ENCODE measurements at regions not wholly inside any gene's neighbourhood (a gene's known extent, or its start where the extent isn't known, plus 50 kb on each side); places are given as distances from the start of the nearest gene placed in this dataset.

DNA sequence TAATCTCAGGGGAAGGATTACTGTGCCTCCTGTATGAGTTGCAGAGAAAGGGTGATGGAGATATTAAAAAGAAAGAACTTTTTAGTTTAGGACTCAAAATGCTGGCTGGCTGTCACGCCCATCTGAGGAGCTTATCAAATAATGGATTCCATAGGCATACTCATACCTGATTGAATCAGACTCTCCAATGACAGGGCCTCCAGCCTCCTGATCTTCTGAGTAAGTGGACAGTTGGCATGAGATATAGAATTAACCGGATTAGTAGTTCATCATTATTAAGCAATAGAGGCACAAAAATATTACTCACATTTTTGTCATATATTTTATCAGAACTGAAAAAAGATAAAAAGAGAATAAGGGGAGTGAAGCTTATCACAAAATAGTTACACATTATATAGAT is 157.0 kb upstream of the RASA1 start:
- Histone ChIP-seq H2AFZ (ENCODE audit: insufficient read depth, low read depth, low read length, poor library complexity, severe bottlenecking) (no peak overlapping the region), H3K4me3 (replicated peaks in 1 of 3; ENCODE audit: low read depth in 2 of 3, low read length in 3 of 3) (no peak overlapping the region), H3K4me2 (replicated peaks; ENCODE audit: extremely low read depth, low read length, poor library complexity, severe bottlenecking) (no peak overlapping the region), H3K4me1 (ENCODE audit: control insufficient read depth in 1 of 2, insufficient read depth in 2 of 2, low read length in 2 of 2) (no peaks in the 10 kb centered on the region), H4K20me1 (ENCODE audit: insufficient read depth, low read length) (no peaks in the 10 kb centered on the region), H3K27me3 (ENCODE audit: control insufficient read depth in 2 of 2, insufficient read depth in 2 of 2, low read length in 2 of 2) (no peaks in the 10 kb centered on the region), H3K27ac (ENCODE audit: low read depth in 1 of 2, low read length in 2 of 2) (no peak overlapping the region), H3K9me3 (replicated peaks in 1 of 2; ENCODE audit: control insufficient read depth in 1 of 2, insufficient read depth in 1 of 2, low read length in 2 of 2) (no peaks in the 10 kb centered on the region), H3K36me3 (replicated peaks in 1 of 2; ENCODE audit: control insufficient read depth in 1 of 2, insufficient read depth in 2 of 2, low read length in 2 of 2) (no peaks in the 10 kb centered on the region), H3K9ac (ENCODE audit: insufficient read depth, low read length, poor library complexity, severe bottlenecking) (no peak overlapping the region), H3K79me2 (ENCODE audit: insufficient read depth, low read length) (no peaks in the 10 kb centered on the region)
- DNase-seq = no peak
- WGBS (ENCODE audit: insufficient coverage) = no CpG with 5 or more reads among the region's 2 CpGs
- Mint-ChIP-seq H3K4me3 (no peak overlapping the region), H3K4me1 (peaks cover 3% of the 10 kb centered on the region), H3K27me3 (ENCODE audit: low read depth in 3 of 3) (no peaks in the 10 kb centered on the region), H3K27ac (no peak overlapping the region), H3K36me3 (no peaks in the 10 kb centered on the region), H3K9me3 (peaks cover 0 to under 1% (median 0%) of the 10 kb centered on the region in 7 donors)
- TF ChIP-seq, protein P1, sequence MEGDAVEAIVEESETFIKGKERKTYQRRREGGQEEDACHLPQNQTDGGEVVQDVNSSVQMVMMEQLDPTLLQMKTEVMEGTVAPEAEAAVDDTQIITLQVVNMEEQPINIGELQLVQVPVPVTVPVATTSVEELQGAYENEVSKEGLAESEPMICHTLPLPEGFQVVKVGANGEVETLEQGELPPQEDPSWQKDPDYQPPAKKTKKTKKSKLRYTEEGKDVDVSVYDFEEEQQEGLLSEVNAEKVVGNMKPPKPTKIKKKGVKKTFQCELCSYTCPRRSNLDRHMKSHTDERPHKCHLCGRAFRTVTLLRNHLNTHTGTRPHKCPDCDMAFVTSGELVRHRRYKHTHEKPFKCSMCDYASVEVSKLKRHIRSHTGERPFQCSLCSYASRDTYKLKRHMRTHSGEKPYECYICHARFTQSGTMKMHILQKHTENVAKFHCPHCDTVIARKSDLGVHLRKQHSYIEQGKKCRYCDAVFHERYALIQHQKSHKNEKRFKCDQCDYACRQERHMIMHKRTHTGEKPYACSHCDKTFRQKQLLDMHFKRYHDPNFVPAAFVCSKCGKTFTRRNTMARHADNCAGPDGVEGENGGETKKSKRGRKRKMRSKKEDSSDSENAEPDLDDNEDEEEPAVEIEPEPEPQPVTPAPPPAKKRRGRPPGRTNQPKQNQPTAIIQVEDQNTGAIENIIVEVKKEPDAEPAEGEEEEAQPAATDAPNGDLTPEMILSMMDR (IDR thresholded peaks at IDR 0.05) = no peak
- intact Hi-C loops (cut with micrococcal nuclease) = no loop called here

DNA sequence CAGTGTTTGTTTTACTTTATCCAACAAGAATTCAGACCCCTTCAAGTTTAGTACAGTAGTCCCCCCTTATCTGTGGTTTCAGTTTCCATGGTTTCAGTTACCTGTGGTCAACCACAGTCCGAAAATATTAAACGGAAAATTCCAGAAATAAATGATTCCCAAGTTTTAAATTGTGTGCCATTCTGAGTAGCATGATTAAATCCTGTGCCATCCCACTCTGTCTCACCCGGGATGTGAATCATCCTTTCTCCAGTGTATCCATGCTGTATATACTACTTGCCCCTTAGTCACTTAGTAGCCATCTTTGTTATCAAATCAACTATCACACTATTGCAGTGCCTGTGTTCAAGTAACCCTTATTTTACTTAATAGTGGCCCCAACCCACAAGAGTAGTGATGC is 153.8 kb upstream of the RASA1 start:
- H3K36me3 Mint-ChIP-seq = no peaks in the 10 kb centered on the region
- H3K9me3 Mint-ChIP-seq = no peaks in the 10 kb centered on the region
- Histone ChIP-seq H3K4me3 (replicated peaks in 1 of 3; ENCODE audit: low read depth in 2 of 3, low read length in 3 of 3) (no peak overlapping the region), H3K9ac (ENCODE audit: insufficient read depth, low read length, poor library complexity, severe bottlenecking) (no peak overlapping the region), H3K27me3 (ENCODE audit: control insufficient read depth in 2 of 2, insufficient read depth in 2 of 2, low read length in 2 of 2) (no peaks in the 10 kb centered on the region), H4K20me1 (ENCODE audit: insufficient read depth, low read length) (no peaks in the 10 kb centered on the region), H3K27ac (ENCODE audit: low read depth in 1 of 2, low read length in 2 of 2) (no peak overlapping the region), H3K79me2 (ENCODE audit: insufficient read depth, low read length) (no peaks in the 10 kb centered on the region), H3K4me1 (ENCODE audit: control insufficient read depth in 1 of 2, insufficient read depth in 2 of 2, low read length in 2 of 2) (peaks cover 9 to 19% of the 10 kb centered on the region in 2 donors), H3K9me3 (replicated peaks in 1 of 2; ENCODE audit: control insufficient read depth in 1 of 2, insufficient read depth in 1 of 2, low read length in 2 of 2) (no peaks in the 10 kb centered on the region), H3K36me3 (replicated peaks in 1 of 2; ENCODE audit: control insufficient read depth in 1 of 2, insufficient read depth in 2 of 2, low read length in 2 of 2) (no peaks in the 10 kb centered on the region), H2AFZ (ENCODE audit: insufficient read depth, low read depth, low read length, poor library complexity, severe bottlenecking) (no peak overlapping the region), H3K4me2 (replicated peaks; ENCODE audit: extremely low read depth, low read length, poor library complexity, severe bottlenecking) (no peak overlapping the region)
- H3K4me3 Mint-ChIP-seq = no peak overlapping the region
- H3K27ac Mint-ChIP-seq = no peak overlapping the region
- TF ChIP-seq, protein P1 (IDR thresholded peaks at IDR 0.05) = no peak
- no peaks in the 10 kb centered on the region for H3K27me3 Mint-ChIP-seq (ENCODE audit: low read depth in 3 of 3)
- H3K4me1 Mint-ChIP-seq = peaks cover 20% of the 10 kb centered on the region
- intact Hi-C loops (cut with micrococcal nuclease) = no loop called here
- DNase-seq = no peak
- WGBS (ENCODE audit: insufficient coverage) = 0% methylated on average over 2 of the region's 3 CpGs

Data from CD14-positive monocyte (primary cell).